SW 1271 (cell line): ENCODE measurements at regions not wholly inside any gene's neighbourhood (a gene's known extent, or its start where the extent isn't known, plus 50 kb on each side); places are given as distances from the start of the nearest gene placed in this dataset.

Experiments used
- DNase-seq, 2 experiments: peaks; one replicate each; lab custom pipeline; 2025; lab: John Stamatoyannopoulos, UW

DNA sequence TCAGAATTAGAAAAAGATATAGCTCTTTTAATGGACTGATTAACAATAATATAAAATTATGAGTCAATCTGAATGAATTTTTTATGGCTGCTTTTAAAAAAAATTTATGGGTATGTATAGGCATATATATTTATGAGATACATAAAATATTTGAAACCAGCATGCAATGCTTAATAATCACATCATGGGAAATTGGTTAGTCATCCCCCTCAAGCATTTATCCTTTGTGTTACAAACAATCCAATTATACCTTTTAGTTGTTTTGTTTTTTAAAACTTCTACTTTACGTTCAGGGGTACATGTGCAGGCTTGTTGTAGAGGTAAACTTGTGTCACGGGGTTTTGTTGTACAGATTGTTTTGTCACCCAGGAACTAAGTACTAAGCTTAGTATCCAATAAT lies 63.4 kb upstream of the HMGCLL1 start:
- DNase-seq, result no peak

DNA sequence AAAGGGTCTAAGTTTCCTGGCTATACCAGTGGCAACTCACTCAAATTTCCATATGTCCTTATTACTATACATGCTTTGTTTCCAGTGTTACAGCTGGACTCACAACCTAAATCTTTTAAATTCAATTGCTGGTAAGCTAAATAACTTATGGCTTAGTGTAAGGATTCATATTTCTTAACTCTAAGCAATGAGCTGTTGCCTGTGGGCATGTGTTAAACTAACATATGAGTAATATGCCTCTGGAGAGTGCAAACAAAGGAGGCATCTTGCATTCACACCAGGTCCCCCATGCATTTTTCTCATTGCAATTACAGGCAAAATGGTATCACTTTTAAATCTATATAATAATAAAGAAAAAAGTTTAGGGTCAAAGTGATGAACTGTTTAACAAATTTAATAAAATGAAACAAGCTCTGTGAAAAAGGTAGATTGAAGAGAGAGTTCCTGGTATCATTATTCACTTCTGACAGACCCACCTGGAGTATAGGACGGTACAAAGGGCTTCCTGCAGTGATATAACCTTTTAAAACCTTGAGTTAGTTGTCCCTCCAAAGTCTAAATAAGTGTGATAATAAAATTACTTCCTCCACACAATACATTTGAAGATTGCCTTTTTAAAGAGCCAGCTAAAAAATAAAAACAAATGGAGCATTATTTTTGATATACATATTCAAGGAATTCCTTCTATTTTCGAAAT lies 57.6 kb upstream of the HMGCLL1 start:
- DNase-seq, result peak in 1 of 2 experiments; percentile 6

DNA sequence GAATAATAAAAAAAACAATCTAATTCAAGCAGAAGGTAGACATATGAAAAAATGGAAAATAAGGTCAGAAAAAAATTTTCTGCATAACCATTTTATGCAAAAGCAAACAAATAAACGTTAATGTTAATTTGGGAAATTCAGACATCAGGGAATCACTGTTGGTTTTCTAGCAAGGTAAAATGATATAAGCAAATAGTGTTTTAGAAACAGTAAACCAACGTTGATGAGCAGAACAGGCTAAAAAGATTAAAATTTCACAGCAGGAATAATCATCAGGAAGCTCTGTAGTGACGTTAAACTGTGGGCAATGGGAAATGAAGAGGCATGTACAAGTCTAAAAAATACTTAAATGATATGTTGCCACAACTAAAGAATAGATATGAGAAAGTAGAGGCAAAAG lies 54.5 kb upstream of the HMGCLL1 start:
- no peak for DNase-seq

DNA sequence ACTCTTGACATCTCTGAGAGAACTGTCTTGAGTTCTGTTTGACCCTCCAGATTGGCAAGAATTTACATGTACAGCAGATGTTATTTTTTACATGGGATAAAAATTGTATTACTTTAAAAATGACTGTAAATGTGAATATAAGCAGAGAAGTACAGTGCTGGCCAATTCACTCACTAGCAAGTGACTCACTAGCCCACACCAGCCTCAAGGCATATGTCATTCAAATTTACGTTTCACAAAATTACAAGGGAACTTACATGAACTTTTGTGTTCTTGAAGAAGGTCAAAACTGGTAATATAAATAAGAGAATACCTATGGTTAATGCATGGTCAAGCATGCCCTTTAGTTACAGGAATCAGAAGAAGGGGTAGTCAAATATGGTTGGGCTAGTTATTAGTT lies 54.0 kb upstream of the HMGCLL1 start:
- DNase-seq, result no peak
